Peyer's patch (tissue), 4 donors: ENCODE measurements at regions not wholly inside any gene's neighbourhood (a gene's known extent, or its start where the extent isn't known, plus 50 kb on each side); places are given as distances from the start of the nearest gene placed in this dataset.

Source experiments
- POLR2A ChIP-seq, 2 donors: fragments of 450-650 bp; IDR thresholded peaks; one replicate each; pipeline ENCODE4 v1.5.1; 2017; ENCODE audit warnings: antibody characterized with exemption in 2 of 2, mild to moderate bottlenecking in 2 of 2, moderate library complexity in 2 of 2
- TF ChIP-seq, protein P1 (sequence below), 6 experiments: fragments of 450-650 bp in 4 of 6; fragments of 200-600 bp in 2 of 6; sonication (generic) in 1 of 6; IDR thresholded peaks; one replicate each; pipeline ENCODE4 v1.5.1; 2017 to 2019; ENCODE audit warnings: antibody characterized with exemption in 6 of 6, mild to moderate bottlenecking in 3 of 6, moderate library complexity in 1 of 6

DNA sequence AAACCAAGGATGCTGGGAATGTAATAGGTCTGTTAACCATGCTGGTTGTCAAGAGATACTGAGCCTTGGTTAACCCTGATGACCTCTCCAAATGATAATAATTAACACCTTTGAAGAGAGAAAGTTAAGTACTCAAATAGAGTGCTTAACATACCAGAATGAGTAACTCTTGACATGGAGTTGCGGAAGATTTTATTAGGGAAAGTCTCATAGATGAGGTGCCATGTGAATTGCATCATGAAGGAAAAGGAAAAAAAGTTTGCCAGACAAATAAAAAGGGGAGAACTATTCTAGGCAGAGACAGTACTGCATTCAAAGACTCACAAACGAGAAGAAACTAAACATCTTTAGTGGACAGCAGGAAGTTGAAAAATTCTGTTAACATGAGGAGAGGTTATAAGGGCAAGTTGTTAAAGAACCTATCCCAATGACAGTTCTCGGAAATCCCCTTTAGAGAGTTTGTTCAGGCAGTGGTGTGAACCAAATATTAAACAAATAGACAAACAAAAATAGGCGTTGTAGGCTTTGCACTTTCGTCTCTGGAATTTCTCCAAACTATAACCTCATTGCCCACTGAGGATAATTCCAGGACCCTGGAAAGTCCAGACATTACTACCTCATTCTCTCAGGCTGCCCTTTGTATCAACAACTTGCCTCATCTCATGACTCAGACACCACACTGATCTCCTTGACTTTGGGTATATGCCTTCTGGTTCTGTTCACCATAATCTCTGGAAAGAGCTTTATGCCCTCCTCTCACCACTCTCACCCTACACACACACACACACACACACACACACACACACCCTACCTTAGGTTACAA, 435.0 kb downstream of the GXYLT1 start:
- TF ChIP-seq, protein P1, sequence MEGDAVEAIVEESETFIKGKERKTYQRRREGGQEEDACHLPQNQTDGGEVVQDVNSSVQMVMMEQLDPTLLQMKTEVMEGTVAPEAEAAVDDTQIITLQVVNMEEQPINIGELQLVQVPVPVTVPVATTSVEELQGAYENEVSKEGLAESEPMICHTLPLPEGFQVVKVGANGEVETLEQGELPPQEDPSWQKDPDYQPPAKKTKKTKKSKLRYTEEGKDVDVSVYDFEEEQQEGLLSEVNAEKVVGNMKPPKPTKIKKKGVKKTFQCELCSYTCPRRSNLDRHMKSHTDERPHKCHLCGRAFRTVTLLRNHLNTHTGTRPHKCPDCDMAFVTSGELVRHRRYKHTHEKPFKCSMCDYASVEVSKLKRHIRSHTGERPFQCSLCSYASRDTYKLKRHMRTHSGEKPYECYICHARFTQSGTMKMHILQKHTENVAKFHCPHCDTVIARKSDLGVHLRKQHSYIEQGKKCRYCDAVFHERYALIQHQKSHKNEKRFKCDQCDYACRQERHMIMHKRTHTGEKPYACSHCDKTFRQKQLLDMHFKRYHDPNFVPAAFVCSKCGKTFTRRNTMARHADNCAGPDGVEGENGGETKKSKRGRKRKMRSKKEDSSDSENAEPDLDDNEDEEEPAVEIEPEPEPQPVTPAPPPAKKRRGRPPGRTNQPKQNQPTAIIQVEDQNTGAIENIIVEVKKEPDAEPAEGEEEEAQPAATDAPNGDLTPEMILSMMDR (IDR thresholded peaks at IDR 0.05), result no peak
- TF ChIP-seq POLR2A (IDR thresholded peaks at IDR 0.05), result no peak
